IMR-90 (cell line): ENCODE measurements at regions not wholly inside any gene's neighbourhood (a gene's known extent, or its start where the extent isn't known, plus 50 kb on each side); places are given as distances from the start of the nearest gene placed in this dataset.

Experiments used
- ATAC-seq: fragments of 200-7000 bp; cut with Tn5 transposase; 2 replicates; pipeline ENCODE4 v1.9.1; 2020; ENCODE audit warnings: low read depth, mild to moderate bottlenecking, moderate library complexity
- BruUV-seq: library from RNA; stranded (reverse); fragments of 400-500 nt; replicated peaks from 2 replicates; lab custom pipeline; 2021; lab: Mats Ljungman, UMichigan
- CTCF ChIA-PET: fragments of 300-600 bp; formaldehyde crosslinking; extraction: SDS; loops from one replicate; lab custom pipeline; 2021; ENCODE audit warnings: antibody characterized with exemption; lab: Yijun Ruan, JAX
- POLR2A ChIA-PET: fragments of 300-600 bp; sonication (Branson Sonifier 250); formaldehyde crosslinking; loops from one replicate; lab custom pipeline; 2022; ENCODE audit warnings: antibody characterized with exemption; ENCODE audit not compliant: unreplicated experiment; lab: Charles Lee
- DNase-seq: peaks from one replicate; pipeline ENCODE4 v3.0.0; 2013
- H2AFZ ChIP-seq: replicated peaks from 2 replicates; pipeline ENCODE3; 2013; ENCODE audit warnings: low read length, mild to moderate bottlenecking; ENCODE audit not compliant: poor library complexity
- H2AK5ac ChIP-seq: 2 replicates; pipeline ENCODE4 v1.6.1; 2013; ENCODE audit warnings: low read depth, low read length, inconsistent platforms
- H2AK9ac ChIP-seq: replicated peaks from 2 replicates; pipeline ENCODE3; 2013; ENCODE audit warnings: mild to moderate bottlenecking, low read depth, low read length, moderate library complexity; ENCODE audit not compliant: poor library complexity
- H2BK120ac ChIP-seq: 2 replicates; pipeline ENCODE4 v1.6.1; 2013; ENCODE audit warnings: low read depth, low read length, inconsistent platforms
- H2BK15ac ChIP-seq: 3 replicates; pipeline ENCODE4 v1.6.1; 2013; ENCODE audit warnings: low read depth, low read length, inconsistent platforms
- H2BK20ac ChIP-seq: 2 replicates; pipeline ENCODE4 v1.6.1; 2013; ENCODE audit warnings: low read depth, mild to moderate bottlenecking, inconsistent platforms, low read length, moderate library complexity
- H2BK5ac ChIP-seq: 2 replicates; pipeline ENCODE4 v1.6.1; 2013; ENCODE audit warnings: mild to moderate bottlenecking, low read depth, low read length, inconsistent platforms; ENCODE audit not compliant: poor library complexity, severe bottlenecking
- H3K14ac ChIP-seq: replicated peaks from 2 replicates; pipeline ENCODE4 v1.6.1; 2013; ENCODE audit warnings: low read depth, low read length, inconsistent platforms
- H3K18ac ChIP-seq: 2 replicates; pipeline ENCODE4 v1.6.1; 2013; ENCODE audit warnings: low read depth, low read length, control low read depth
- H3K23ac ChIP-seq: 2 replicates; pipeline ENCODE4 v1.6.1; 2013; ENCODE audit warnings: low read depth, low read length, inconsistent platforms
- H3K27ac ChIP-seq: 2 replicates; pipeline ENCODE4 v1.5.1; 2013; ENCODE audit warnings: mild to moderate bottlenecking, control low read depth, low read length; ENCODE audit not compliant: insufficient read depth
- H3K27me3 ChIP-seq: 2 replicates; pipeline ENCODE4 v1.6.1; 2013; ENCODE audit warnings: low read length; ENCODE audit not compliant: control insufficient read depth, insufficient read depth
- H3K36me3 ChIP-seq: 2 replicates; pipeline ENCODE4 v1.6.1; 2013; ENCODE audit warnings: low read length, mixed read lengths; ENCODE audit not compliant: control insufficient read depth, insufficient read depth
- H3K4ac ChIP-seq: 2 replicates; pipeline ENCODE4 v1.6.1; 2013; ENCODE audit warnings: low read depth, low read length, inconsistent platforms
- H3K4me1 ChIP-seq: 2 replicates; pipeline ENCODE4 v1.6.1; 2013; ENCODE audit warnings: low read length, mixed read lengths; ENCODE audit not compliant: control insufficient read depth, insufficient read depth
- H3K4me2 ChIP-seq: 2 replicates; pipeline ENCODE4 v1.6.1; 2013; ENCODE audit warnings: low read depth, mild to moderate bottlenecking, control low read depth, low read length, moderate library complexity
- H3K4me3 ChIP-seq: 2 replicates; pipeline ENCODE4 v1.5.1; 2013; ENCODE audit warnings: low read depth, mild to moderate bottlenecking, control low read depth, low read length, moderate library complexity; ENCODE audit not compliant: insufficient read depth
- H3K56ac ChIP-seq: 2 replicates; pipeline ENCODE4 v1.6.1; 2013; ENCODE audit warnings: low read length, inconsistent platforms; ENCODE audit not compliant: insufficient read depth; ENCODE audit errors: extremely low read depth
- H3K79me1 ChIP-seq, 2 experiments: 2 replicates each; pipeline ENCODE4 v1.6.1; 2013; ENCODE audit warnings: low read length in 2 of 2, inconsistent platforms in 1 of 2, low read depth in 1 of 2
- H3K9ac ChIP-seq: 2 replicates; pipeline ENCODE4 v1.6.1; 2013; ENCODE audit warnings: low read depth, low read length, control low read depth
- H3K9me1 ChIP-seq: 2 replicates; pipeline ENCODE4 v1.6.1; 2013; ENCODE audit warnings: low read length, inconsistent platforms; ENCODE audit not compliant: insufficient read depth
- H3K9me3 ChIP-seq: 2 replicates; pipeline ENCODE4 v1.6.1; 2013; ENCODE audit warnings: low read length; ENCODE audit not compliant: control insufficient read depth, insufficient read depth
- H4K20me1 ChIP-seq: 2 replicates; pipeline ENCODE4 v1.6.1; 2013; ENCODE audit warnings: low read length, inconsistent platforms; ENCODE audit not compliant: insufficient read depth
- H4K5ac ChIP-seq: 2 replicates; pipeline ENCODE4 v1.6.1; 2013; ENCODE audit warnings: mild to moderate bottlenecking, low read depth, low read length, control low read depth
- H4K8ac ChIP-seq, 2 experiments: 2 replicates each; pipeline ENCODE4 v1.6.1; 2013; ENCODE audit warnings: low read depth in 2 of 2, low read length in 2 of 2, control low read depth in 1 of 2, inconsistent platforms in 1 of 2
- H4K91ac ChIP-seq: 2 replicates; pipeline ENCODE4 v1.6.1; 2013; ENCODE audit warnings: low read depth, low read length, inconsistent platforms; ENCODE audit not compliant: insufficient read depth
- CEBPB ChIP-seq: IDR thresholded peaks from 2 replicates; pipeline ENCODE4 v1.6.1; 2012; ENCODE audit warnings: low read depth, low read length, improper control_type of control experiment
- MXI1 ChIP-seq: IDR thresholded peaks from 2 replicates; pipeline ENCODE4 v1.6.1; 2012; ENCODE audit warnings: low read depth, mild to moderate bottlenecking, low read length, moderate library complexity, borderline replicate concordance
- RCOR1 ChIP-seq: IDR thresholded peaks from 2 replicates; pipeline ENCODE4 v1.6.1; 2012; ENCODE audit warnings: mild to moderate bottlenecking, low read length, improper control_type of control experiment; ENCODE audit not compliant: insufficient replicate concordance
- RFX5 ChIP-seq: IDR thresholded peaks from 2 replicates; pipeline ENCODE4 v1.8.0; 2012; ENCODE audit warnings: low read depth, mild to moderate bottlenecking, low read length, moderate library complexity
- SMC3 ChIP-seq: fragments of 150-350 bp; IDR thresholded peaks from 2 replicates; pipeline ENCODE4 v1.6.1; 2016; ENCODE audit warnings: low read depth, mild to moderate bottlenecking, antibody characterized with exemption, low read length, moderate library complexity
- WGBS, 2 experiments: methylation state at CpG; one replicate each; pipeline versions ENCODE4 v1.1.5 to v1.1.7; 2013; ENCODE audit warnings: missing lambda C conversion rate in 2 of 2; ENCODE audit not compliant: insufficient read length in 1 of 2; ENCODE audit errors: extremely low coverage in 2 of 2; 5-methylcytosine and 5-hydroxymethylcytosine counted together
- dilution Hi-C: fragments of 300-500 bp; cut with HindIII; formaldehyde crosslinking; loops from one replicate; pipeline ENCODE4 v1.14.3; 2018; ENCODE audit warnings: low sequenced_read_pairs; ENCODE audit not compliant: unreplicated experiment
- in situ Hi-C: fragments of 300-500 bp; cut with MboI; formaldehyde crosslinking; loops from 3 replicates; pipeline ENCODE4 v1.14.3; 2019; ENCODE audit warnings: low sequenced_read_pairs, inconsistent platforms, mixed read lengths
- intact Hi-C: fragments of 100-400 bp; cut with micrococcal nuclease; formaldehyde crosslinking; loops from 2 replicates; pipeline ENCODE4 v1.10.0; 2022
- TF ChIP-seq, protein P1 (sequence below): fragments of 150-350 bp; IDR thresholded peaks from 2 replicates; pipeline ENCODE4 v1.6.1; 2016; ENCODE audit warnings: low read depth, mild to moderate bottlenecking, low read length, moderate library complexity, borderline replicate concordance
- TF ChIP-seq, protein P2 (sequence below): conservative IDR thresholded peaks from 2 replicates; pipeline ENCODE4 v1.5.1; 2012; ENCODE audit warnings: mild to moderate bottlenecking, low read depth, low read length, improper control_type of control experiment

DNA sequence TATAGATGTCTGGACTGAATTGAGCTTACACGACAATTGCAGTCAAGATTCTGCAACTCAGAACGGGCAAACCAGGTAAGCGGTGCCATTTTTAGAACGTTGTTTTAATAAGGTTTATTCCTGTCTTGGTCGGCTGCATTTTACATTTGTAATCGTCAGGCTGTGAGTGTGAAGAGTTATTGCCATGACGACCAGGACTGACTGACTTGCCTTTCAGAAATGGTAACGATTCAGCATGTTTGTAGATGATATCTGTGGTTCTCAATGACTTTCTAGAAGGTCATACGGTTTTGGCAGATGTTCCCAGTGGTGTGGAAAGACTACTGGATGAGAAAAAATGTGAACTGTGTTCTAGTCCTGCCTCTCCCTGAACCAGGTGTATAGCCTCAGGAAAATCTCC, 271.3 kb upstream of the B3GALT2 start:
- H2AFZ ChIP-seq, result no peak overlapping the region

More for the DNA sequence above, 271.3 kb upstream of the B3GALT2 start:
- H3K4me1 ChIP-seq, result no peaks in the 10 kb centered on the region; the same call in 1 of the 2 replicates
- H3K4me3 ChIP-seq, result no peak overlapping the region
- DNase-seq, result peak; percentile 27
- BruUV-seq, result no TSS peak
- no peak overlapping the region for H2BK15ac ChIP-seq
- in situ Hi-C loops, result no loop called here
- 67% methylated on average over 5 of the region's 9 CpGs; no CpG with 5 or more reads in 1 of the 2 experiments for whole genome bisulfite sequencing, 2 experiments
- no peaks in the 10 kb centered on the region for H3K9me1 ChIP-seq
- no peak overlapping the region for H4K8ac ChIP-seq
- no peak overlapping the region for H3K56ac ChIP-seq
- H3K18ac ChIP-seq, result no peak overlapping the region
- H3K9ac ChIP-seq, result no peak overlapping the region
- H3K23ac ChIP-seq, result no peak overlapping the region
- H4K5ac ChIP-seq, result no peak overlapping the region
- no peaks in the 10 kb centered on the region for H3K27me3 ChIP-seq
- H3K36me3 ChIP-seq, result no peaks in the 10 kb centered on the region
- H4K91ac ChIP-seq, result no peak overlapping the region
- no peak overlapping the region for H2AK5ac ChIP-seq
- TF ChIP-seq MXI1 (no peak), RFX5 (no peak), SMC3 (no peak), CEBPB (no peak), RCOR1 (no peak)
- TF ChIP-seq, protein P1, sequence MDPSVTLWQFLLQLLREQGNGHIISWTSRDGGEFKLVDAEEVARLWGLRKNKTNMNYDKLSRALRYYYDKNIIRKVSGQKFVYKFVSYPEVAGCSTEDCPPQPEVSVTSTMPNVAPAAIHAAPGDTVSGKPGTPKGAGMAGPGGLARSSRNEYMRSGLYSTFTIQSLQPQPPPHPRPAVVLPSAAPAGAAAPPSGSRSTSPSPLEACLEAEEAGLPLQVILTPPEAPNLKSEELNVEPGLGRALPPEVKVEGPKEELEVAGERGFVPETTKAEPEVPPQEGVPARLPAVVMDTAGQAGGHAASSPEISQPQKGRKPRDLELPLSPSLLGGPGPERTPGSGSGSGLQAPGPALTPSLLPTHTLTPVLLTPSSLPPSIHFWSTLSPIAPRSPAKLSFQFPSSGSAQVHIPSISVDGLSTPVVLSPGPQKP, result no peak
- TF ChIP-seq, protein P2, sequence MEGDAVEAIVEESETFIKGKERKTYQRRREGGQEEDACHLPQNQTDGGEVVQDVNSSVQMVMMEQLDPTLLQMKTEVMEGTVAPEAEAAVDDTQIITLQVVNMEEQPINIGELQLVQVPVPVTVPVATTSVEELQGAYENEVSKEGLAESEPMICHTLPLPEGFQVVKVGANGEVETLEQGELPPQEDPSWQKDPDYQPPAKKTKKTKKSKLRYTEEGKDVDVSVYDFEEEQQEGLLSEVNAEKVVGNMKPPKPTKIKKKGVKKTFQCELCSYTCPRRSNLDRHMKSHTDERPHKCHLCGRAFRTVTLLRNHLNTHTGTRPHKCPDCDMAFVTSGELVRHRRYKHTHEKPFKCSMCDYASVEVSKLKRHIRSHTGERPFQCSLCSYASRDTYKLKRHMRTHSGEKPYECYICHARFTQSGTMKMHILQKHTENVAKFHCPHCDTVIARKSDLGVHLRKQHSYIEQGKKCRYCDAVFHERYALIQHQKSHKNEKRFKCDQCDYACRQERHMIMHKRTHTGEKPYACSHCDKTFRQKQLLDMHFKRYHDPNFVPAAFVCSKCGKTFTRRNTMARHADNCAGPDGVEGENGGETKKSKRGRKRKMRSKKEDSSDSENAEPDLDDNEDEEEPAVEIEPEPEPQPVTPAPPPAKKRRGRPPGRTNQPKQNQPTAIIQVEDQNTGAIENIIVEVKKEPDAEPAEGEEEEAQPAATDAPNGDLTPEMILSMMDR, result no peak
- intact Hi-C loops, result no loop called here
- H3K14ac ChIP-seq, result no peak overlapping the region
- H3K4me2 ChIP-seq, result no peak overlapping the region
- H4K20me1 ChIP-seq, result no peaks in the 10 kb centered on the region
- ATAC-seq, result no peak
- H2BK20ac ChIP-seq, result no peak overlapping the region
- H2BK120ac ChIP-seq, result no peak overlapping the region
- no peak overlapping the region for H3K4ac ChIP-seq
- H3K79me1 ChIP-seq, result no peaks in the 10 kb centered on the region
- H3K27ac ChIP-seq, result no peak overlapping the region
- H2BK5ac ChIP-seq, result no peak overlapping the region
- ChIA-PET CTCF (no interaction called here), POLR2A (no interaction called here)
- no peaks in the 10 kb centered on the region for H3K9me3 ChIP-seq
- dilution Hi-C loops, result no loop called here
- no peak overlapping the region for H2AK9ac ChIP-seq
